ACC112 (cell line): ENCODE measurements at regions not wholly inside any gene's neighbourhood (a gene's known extent, or its start where the extent isn't known, plus 50 kb on each side); places are given as distances from the start of the nearest gene placed in this dataset.

ENCODE experiments used
- H2AFZ ChIP-seq: fragments of 200-600 bp; sonication (generic); one replicate; pipeline ENCODE4 v1.6.0; 2017; ENCODE audit warnings: antibody characterized with exemption, low read length; ENCODE audit not compliant: unreplicated experiment
- H3K27ac ChIP-seq: fragments of 200-600 bp; sonication (generic); 2 replicates; pipeline ENCODE4 v1.5.1; 2014; ENCODE audit warnings: low read depth, mild to moderate bottlenecking, antibody characterized with exemption, low read length, moderate library complexity
- H3K27me3 ChIP-seq: fragments of 200-600 bp; sonication (generic); 2 replicates; pipeline ENCODE4 v1.6.1; 2014; ENCODE audit warnings: mild to moderate bottlenecking, antibody characterized with exemption, low read length, moderate library complexity, mixed read lengths; ENCODE audit not compliant: insufficient read depth
- H3K36me3 ChIP-seq: fragments of 200-600 bp; sonication (generic); 2 replicates; pipeline ENCODE4 v1.6.1; 2016; ENCODE audit warnings: mild to moderate bottlenecking, antibody characterized with exemption, low read length, moderate library complexity, mixed read lengths; ENCODE audit not compliant: insufficient read depth
- H3K4me1 ChIP-seq: fragments of 200-600 bp; sonication (generic); one replicate; pipeline ENCODE4 v1.6.1; 2016; ENCODE audit warnings: low read length, mixed read lengths; ENCODE audit not compliant: insufficient read depth, unreplicated experiment, control insufficient read depth
- H3K4me3 ChIP-seq: fragments of 200-600 bp; sonication (generic); 2 replicates; pipeline ENCODE4 v1.5.1; 2014; ENCODE audit warnings: mild to moderate bottlenecking, low read depth, low read length
- H3K79me2 ChIP-seq: fragments of 200-600 bp; sonication (generic); one replicate; pipeline ENCODE4 v1.6.0; 2016; ENCODE audit warnings: low read length; ENCODE audit not compliant: control insufficient read depth, unreplicated experiment, insufficient read depth

- Histone ChIP-seq H3K27me3 (no peaks in the 10 kb centered on the region), H3K4me1 (peaks cover 5% of the 10 kb centered on the region), H3K79me2 (no peaks in the 10 kb centered on the region), H2AFZ (no peak overlapping the region), H3K4me3 (no peak overlapping the region), H3K36me3 (no peaks in the 10 kb centered on the region), H3K27ac (no peak overlapping the region)
Observed at GRCh38 chr9:88692827-88693226, 157.8 kb downstream of the NXNL2 start.

- H3K79me2 ChIP-seq, result no peaks in the 10 kb centered on the region
- no peak overlapping the region for H3K4me3 ChIP-seq
- H3K36me3 ChIP-seq, result no peaks in the 10 kb centered on the region
- no peak overlapping the region for H3K27ac ChIP-seq
- no peak overlapping the region for H2AFZ ChIP-seq
- H3K4me1 ChIP-seq, result peaks cover 5% of the 10 kb centered on the region
- H3K27me3 ChIP-seq, result no peaks in the 10 kb centered on the region
Observed at GRCh38 chr9:88694625-88695024, 159.6 kb downstream of the NXNL2 start.

- Histone ChIP-seq H3K4me3 (no peak overlapping the region), H3K36me3 (no peaks in the 10 kb centered on the region), H3K27me3 (no peaks in the 10 kb centered on the region), H3K4me1 (peaks cover 5% of the 10 kb centered on the region), H3K27ac (no peak overlapping the region), H2AFZ (no peak overlapping the region), H3K79me2 (no peaks in the 10 kb centered on the region)
Observed at GRCh38 chr9:88696501-88696900, 161.5 kb downstream of the NXNL2 start.

GRCh38 chr9:88697764-88698432, 162.9 kb downstream of the NXNL2 start:
- Histone ChIP-seq H3K36me3 (no peaks in the 10 kb centered on the region), H3K4me3 (no peak overlapping the region), H3K79me2 (no peaks in the 10 kb centered on the region), H3K27me3 (no peaks in the 10 kb centered on the region), H2AFZ (no peak overlapping the region), H3K27ac (no peak overlapping the region), H3K4me1 (no peaks in the 10 kb centered on the region)

GRCh38 chr9:88702985-88703384, 168.0 kb downstream of the NXNL2 start:
- Histone ChIP-seq H2AFZ (no peak overlapping the region), H3K27me3 (no peaks in the 10 kb centered on the region), H3K4me1 (no peaks in the 10 kb centered on the region), H3K27ac (no peak overlapping the region), H3K79me2 (no peaks in the 10 kb centered on the region), H3K36me3 (no peaks in the 10 kb centered on the region), H3K4me3 (no peak overlapping the region)

GRCh38 chr9:88706193-88707113, 171.5 kb downstream of the NXNL2 start:
- Histone ChIP-seq H3K27me3 (no peaks in the 10 kb centered on the region), H3K27ac (no peak overlapping the region), H2AFZ (no peak overlapping the region), H3K4me3 (no peak overlapping the region), H3K79me2 (no peaks in the 10 kb centered on the region), H3K36me3 (no peaks in the 10 kb centered on the region), H3K4me1 (no peaks in the 10 kb centered on the region)

- no peaks in the 10 kb centered on the region for H3K27me3 ChIP-seq
- H3K36me3 ChIP-seq, result no peaks in the 10 kb centered on the region
- H3K79me2 ChIP-seq, result no peaks in the 10 kb centered on the region
- H3K27ac ChIP-seq, result no peak overlapping the region
- no peaks in the 10 kb centered on the region for H3K4me1 ChIP-seq
- no peak overlapping the region for H2AFZ ChIP-seq
- H3K4me3 ChIP-seq, result no peak overlapping the region
Observed at GRCh38 chr9:88710449-88710848, 175.5 kb downstream of the NXNL2 start.

GRCh38 chr9:88711719-88712118, 176.7 kb downstream of the NXNL2 start:
- no peaks in the 10 kb centered on the region for H3K27me3 ChIP-seq
- no peak overlapping the region for H2AFZ ChIP-seq
- no peaks in the 10 kb centered on the region for H3K79me2 ChIP-seq
- no peak overlapping the region for H3K27ac ChIP-seq
- no peak overlapping the region for H3K4me3 ChIP-seq
- no peaks in the 10 kb centered on the region for H3K4me1 ChIP-seq
- no peaks in the 10 kb centered on the region for H3K36me3 ChIP-seq

GRCh38 chr9:88712484-88712883, 177.5 kb downstream of the NXNL2 start:
- Histone ChIP-seq H3K4me3 (no peak overlapping the region), H3K27ac (no peak overlapping the region), H3K4me1 (no peaks in the 10 kb centered on the region), H3K27me3 (no peaks in the 10 kb centered on the region), H3K36me3 (no peaks in the 10 kb centered on the region), H2AFZ (no peak overlapping the region), H3K79me2 (no peaks in the 10 kb centered on the region)

- H2AFZ ChIP-seq, result no peak overlapping the region
- H3K4me1 ChIP-seq, result no peaks in the 10 kb centered on the region
- H3K27ac ChIP-seq, result no peak overlapping the region
- H3K27me3 ChIP-seq, result no peaks in the 10 kb centered on the region
- no peak overlapping the region for H3K4me3 ChIP-seq
- H3K36me3 ChIP-seq, result no peaks in the 10 kb centered on the region
- no peaks in the 10 kb centered on the region for H3K79me2 ChIP-seq
Observed at GRCh38 chr9:88713010-88713409, 178.0 kb downstream of the NXNL2 start.
